GM23338 (cell line): ENCODE measurements at regions not wholly inside any gene's neighbourhood (a gene's known extent, or its start where the extent isn't known, plus 50 kb on each side); places are given as distances from the start of the nearest gene placed in this dataset.

ENCODE experiments used
- ATAC-seq: fragments of 200-7000 bp; cut with Tn5 transposase; 3 replicates; pipeline ENCODE4 v1.9.1; 2020
- DNase-seq: peaks from one replicate; pipeline ENCODE4 v3.0.0-alpha.2; 2015; ENCODE audit warnings: low spot score
- H2AFZ ChIP-seq: fragments of 200-600 bp; sonication (generic); 2 replicates; pipeline ENCODE4 v1.8.0; 2016; ENCODE audit warnings: antibody characterized with exemption, mild to moderate bottlenecking, moderate library complexity
- H3F3A ChIP-seq: fragments of 200-600 bp; sonication (generic); replicated peaks from 2 replicates; pipeline ENCODE4 v1.8.0; 2017; ENCODE audit warnings: antibody characterized with exemption, mixed run types, low read depth
- H3K27ac ChIP-seq: fragments of 200-600 bp; sonication (generic); 2 replicates; pipeline ENCODE4 v1.6.1; 2016; ENCODE audit warnings: low read depth
- H3K27me3 ChIP-seq: fragments of 200-600 bp; sonication (generic); 2 replicates; pipeline ENCODE4 v1.8.0; 2016; ENCODE audit warnings: mild to moderate bottlenecking, mixed run types, moderate library complexity; ENCODE audit not compliant: insufficient read depth
- H3K36me3 ChIP-seq: fragments of 200-600 bp; sonication (generic); 2 replicates; pipeline ENCODE4 v1.8.0; 2016; ENCODE audit warnings: mild to moderate bottlenecking; ENCODE audit not compliant: insufficient read depth
- H3K4me1 ChIP-seq: fragments of 200-600 bp; sonication (generic); 2 replicates; pipeline ENCODE4 v1.8.0; 2016; ENCODE audit warnings: mild to moderate bottlenecking, moderate library complexity; ENCODE audit not compliant: insufficient read depth
- H3K4me2 ChIP-seq: fragments of 200-600 bp; sonication (generic); 2 replicates; pipeline ENCODE4 v1.7.1; 2017; ENCODE audit warnings: mixed run types
- H3K4me3 ChIP-seq: fragments of 200-600 bp; sonication (generic); 2 replicates; pipeline ENCODE4 v1.6.1; 2016; ENCODE audit warnings: mixed run types
- H3K79me2 ChIP-seq: fragments of 200-600 bp; sonication (generic); replicated peaks from 2 replicates; pipeline ENCODE4 v1.8.0; 2017; ENCODE audit warnings: mild to moderate bottlenecking; ENCODE audit not compliant: insufficient read depth
- H3K9me2 ChIP-seq: fragments of 200-600 bp; sonication (generic); 2 replicates; pipeline ENCODE4 v1.8.0; 2017; ENCODE audit not compliant: insufficient read depth
- H4K20me1 ChIP-seq: fragments of 200-600 bp; sonication (generic); replicated peaks from 2 replicates; pipeline ENCODE4 v1.8.0; 2017; ENCODE audit warnings: mild to moderate bottlenecking; ENCODE audit not compliant: insufficient read depth
- H3K27ac Mint-ChIP-seq: 2 replicates; pipeline ENCODE4 v1.8.0; 2020; ENCODE audit warnings: inconsistent platforms, mild to moderate bottlenecking, moderate library complexity, mixed read lengths
- H3K27me3 Mint-ChIP-seq: 3 replicates; pipeline ENCODE4 v1.8.0; 2022; ENCODE audit warnings: low read depth, mild to moderate bottlenecking, moderate library complexity, mixed read lengths, inconsistent platforms; ENCODE audit not compliant: insufficient read depth, poor library complexity
- H3K36me3 Mint-ChIP-seq: 3 replicates; pipeline ENCODE4 v1.8.0; 2021; ENCODE audit warnings: low read depth, mild to moderate bottlenecking, inconsistent platforms, moderate library complexity, mixed read lengths
- H3K4me1 Mint-ChIP-seq: 3 replicates; pipeline ENCODE4 v1.8.0; 2020; ENCODE audit warnings: mild to moderate bottlenecking, inconsistent platforms, mixed read lengths
- H3K4me3 Mint-ChIP-seq: 3 replicates; pipeline ENCODE4 v1.8.0; 2021; ENCODE audit warnings: moderate library complexity, mild to moderate bottlenecking, inconsistent platforms, mixed read lengths
- H3K9me3 Mint-ChIP-seq: 3 replicates; pipeline ENCODE4 v1.8.0; 2020; ENCODE audit warnings: moderate library complexity, mild to moderate bottlenecking, inconsistent platforms, mixed read lengths
- CREB1 ChIP-seq: fragments of 250-450 bp; sonication (Bioruptor Pico); IDR thresholded peaks from 2 replicates; pipeline ENCODE4 v1.5.0; 2020; ENCODE audit warnings: low read depth, mild to moderate bottlenecking, moderate library complexity
- EZH2 ChIP-seq: fragments of 200-600 bp; sonication (generic); IDR thresholded peaks from one replicate; pipeline ENCODE4 v1.8.0; 2017; ENCODE audit warnings: antibody characterized with exemption, mild to moderate bottlenecking, low read depth; ENCODE audit not compliant: unreplicated experiment
- EZH2phosphoT487 ChIP-seq: fragments of 200-600 bp; sonication (generic); IDR thresholded peaks from one replicate; pipeline ENCODE4 v1.8.1; 2018; ENCODE audit warnings: antibody characterized with exemption; ENCODE audit not compliant: unreplicated experiment
- NANOG ChIP-seq: IDR thresholded peaks from 2 replicates; pipeline ENCODE4 v1.6.1; 2016; ENCODE audit warnings: antibody characterized with exemption, borderline replicate concordance
- ZNF114 ChIP-seq: fragments of 250-450 bp; sonication (Bioruptor Pico); IDR thresholded peaks from 2 replicates; pipeline ENCODE4 v1.5.0; 2020; ENCODE audit warnings: mild to moderate bottlenecking, moderate library complexity
- ZNF331 ChIP-seq: fragments of 250-450 bp; sonication (Bioruptor Pico); IDR thresholded peaks from 2 replicates; pipeline ENCODE4 v1.5.0; 2020; ENCODE audit warnings: low read depth, mild to moderate bottlenecking, moderate library complexity
- TF ChIP-seq, protein P1 (sequence below), 2 experiments: fragments of 200-600 bp in 1 of 2; sonication (generic) in 1 of 2; conservative IDR thresholded peaks; 2 replicates each; pipeline versions ENCODE4 v1.5.1 to v1.6.1; 2016 to 2017; ENCODE audit warnings: antibody characterized with exemption in 2 of 2, low read depth in 2 of 2, mild to moderate bottlenecking in 2 of 2, moderate library complexity in 1 of 2
- TF ChIP-seq, protein P2 (sequence below): IDR thresholded peaks from 2 replicates; pipeline ENCODE4 v1.6.1; 2016; ENCODE audit warnings: antibody characterized with exemption
- TF ChIP-seq, protein P3 (sequence below): fragments of 250-450 bp; sonication (Bioruptor Pico); IDR thresholded peaks from 2 replicates; pipeline ENCODE4 v1.5.0; 2020; ENCODE audit warnings: mild to moderate bottlenecking, moderate library complexity

DNA sequence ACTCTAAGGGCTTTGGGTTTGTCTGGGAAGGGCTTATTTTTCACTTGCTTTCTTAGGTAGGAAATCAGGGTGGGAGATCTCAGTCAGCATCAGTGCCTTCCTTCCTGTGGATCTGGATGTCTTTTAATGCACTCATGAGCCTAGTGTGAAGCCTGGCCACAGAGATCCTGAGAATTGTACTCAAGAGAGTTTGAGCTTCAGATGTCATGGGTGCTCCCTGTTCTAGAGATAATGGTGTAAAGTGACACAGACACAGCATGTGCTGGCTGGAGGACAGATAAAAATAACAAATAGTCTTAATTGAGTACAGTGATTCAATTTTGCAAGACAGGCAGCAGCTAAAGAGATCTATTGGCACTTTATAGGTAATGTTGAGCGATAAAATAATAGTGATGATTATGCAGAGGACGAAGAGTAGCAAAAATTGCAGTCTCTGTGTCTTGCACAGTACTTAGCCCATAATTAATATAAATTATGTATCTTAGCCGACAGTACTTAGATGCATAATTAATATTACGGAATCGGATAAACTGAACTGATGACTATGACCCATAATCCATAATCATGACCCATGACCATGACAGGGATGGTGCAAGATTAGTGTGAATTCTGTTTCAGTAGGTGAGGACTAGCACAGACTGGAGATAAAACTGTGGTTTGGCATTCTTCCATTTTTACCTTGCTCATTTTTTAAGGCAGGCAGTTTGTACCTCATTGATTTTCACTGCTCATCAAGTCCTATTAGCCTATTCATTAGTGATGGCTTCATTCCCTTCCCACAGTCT is 408.7 kb upstream of the PIK3R1 start:
- Mint-ChIP-seq H3K4me3 (no peak overlapping the region), H3K27me3 (peaks cover 1% of the 10 kb centered on the region), H3K36me3 (peaks cover 17% of the 10 kb centered on the region; the same call in 1 of the 3 replicates), H3K27ac (0 out of 2 replicates have a peak overlapping the region, but pooled peaks have one; percentile 0), H3K9me3 (0 out of 3 replicates have a peak, but pooled peaks cover 3% of the 10 kb centered on the region), H3K4me1 (peaks cover 20% of the 10 kb centered on the region)
- Histone ChIP-seq H3K79me2 (peaks cover 4% of the 10 kb centered on the region; the same call in 1 of the 2 replicates), H3K27ac (peak overlapping the region; percentile 48; the same call in 1 of the 2 replicates), H4K20me1 (no peaks in the 10 kb centered on the region), H3K4me2 (0 out of 2 replicates have a peak overlapping the region, but pooled peaks have one; percentile 7), H3K27me3 (no peaks in the 10 kb centered on the region), H3F3A (no peaks in the 10 kb centered on the region), H3K4me1 (peaks cover 9% of the 10 kb centered on the region; the same call in 1 of the 2 replicates), H2AFZ (no peak overlapping the region), H3K36me3 (no peaks in the 10 kb centered on the region; the same call in 1 of the 2 replicates), H3K9me2 (0 out of 2 replicates have a peak, but pooled peaks cover 5% of the 10 kb centered on the region), H3K4me3 (no peak overlapping the region)
- DNase-seq (no peak), ATAC-seq (no peak; the same call in 2 of the 3 replicates)
- TF ChIP-seq, protein P1, sequence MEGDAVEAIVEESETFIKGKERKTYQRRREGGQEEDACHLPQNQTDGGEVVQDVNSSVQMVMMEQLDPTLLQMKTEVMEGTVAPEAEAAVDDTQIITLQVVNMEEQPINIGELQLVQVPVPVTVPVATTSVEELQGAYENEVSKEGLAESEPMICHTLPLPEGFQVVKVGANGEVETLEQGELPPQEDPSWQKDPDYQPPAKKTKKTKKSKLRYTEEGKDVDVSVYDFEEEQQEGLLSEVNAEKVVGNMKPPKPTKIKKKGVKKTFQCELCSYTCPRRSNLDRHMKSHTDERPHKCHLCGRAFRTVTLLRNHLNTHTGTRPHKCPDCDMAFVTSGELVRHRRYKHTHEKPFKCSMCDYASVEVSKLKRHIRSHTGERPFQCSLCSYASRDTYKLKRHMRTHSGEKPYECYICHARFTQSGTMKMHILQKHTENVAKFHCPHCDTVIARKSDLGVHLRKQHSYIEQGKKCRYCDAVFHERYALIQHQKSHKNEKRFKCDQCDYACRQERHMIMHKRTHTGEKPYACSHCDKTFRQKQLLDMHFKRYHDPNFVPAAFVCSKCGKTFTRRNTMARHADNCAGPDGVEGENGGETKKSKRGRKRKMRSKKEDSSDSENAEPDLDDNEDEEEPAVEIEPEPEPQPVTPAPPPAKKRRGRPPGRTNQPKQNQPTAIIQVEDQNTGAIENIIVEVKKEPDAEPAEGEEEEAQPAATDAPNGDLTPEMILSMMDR (conservative IDR thresholded peaks at IDR 0.05; ENCODE audit: low read depth in 2 of 2), result no peak
- TF ChIP-seq ZNF114, result no peak
- no peak for TF ChIP-seq ZNF331
- TF ChIP-seq CREB1, result no peak
- no peak for TF ChIP-seq EZH2phosphoT487
- no peak for TF ChIP-seq EZH2
- TF ChIP-seq, protein P2, sequence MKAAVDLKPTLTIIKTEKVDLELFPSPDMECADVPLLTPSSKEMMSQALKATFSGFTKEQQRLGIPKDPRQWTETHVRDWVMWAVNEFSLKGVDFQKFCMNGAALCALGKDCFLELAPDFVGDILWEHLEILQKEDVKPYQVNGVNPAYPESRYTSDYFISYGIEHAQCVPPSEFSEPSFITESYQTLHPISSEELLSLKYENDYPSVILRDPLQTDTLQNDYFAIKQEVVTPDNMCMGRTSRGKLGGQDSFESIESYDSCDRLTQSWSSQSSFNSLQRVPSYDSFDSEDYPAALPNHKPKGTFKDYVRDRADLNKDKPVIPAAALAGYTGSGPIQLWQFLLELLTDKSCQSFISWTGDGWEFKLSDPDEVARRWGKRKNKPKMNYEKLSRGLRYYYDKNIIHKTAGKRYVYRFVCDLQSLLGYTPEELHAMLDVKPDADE, result no peak
- no peak for TF ChIP-seq NANOG

DNA sequence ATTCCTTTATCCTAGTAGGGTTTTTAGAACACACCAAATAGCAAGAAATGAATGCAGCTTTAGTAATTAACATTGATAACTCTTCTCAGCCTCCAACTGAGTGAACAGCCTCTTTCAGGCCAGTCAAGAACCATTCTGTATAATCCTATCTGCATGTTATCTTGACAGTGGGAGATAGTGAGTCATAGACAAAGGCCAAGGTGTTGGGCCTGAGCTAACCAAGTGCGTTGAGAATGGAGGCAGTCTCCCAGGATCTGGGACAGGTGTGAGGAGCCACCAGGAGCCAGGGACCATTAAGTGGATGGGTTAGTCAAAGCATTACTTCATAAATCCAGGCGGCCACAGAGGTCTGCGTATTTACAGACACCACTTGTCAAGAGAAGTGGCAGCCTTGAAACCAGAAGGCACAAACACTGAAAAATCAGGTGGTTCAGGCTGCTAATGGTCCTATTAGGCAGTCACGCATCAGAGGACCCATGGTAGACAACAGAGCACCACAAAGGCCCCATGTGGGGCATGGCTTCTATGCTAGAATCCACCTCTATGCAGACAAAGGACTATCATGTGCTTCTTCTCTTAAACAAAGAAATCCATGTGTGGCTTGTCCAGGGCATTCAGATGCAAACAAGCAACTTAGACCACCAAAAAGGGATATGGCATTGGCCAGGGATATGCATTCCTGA is 409.7 kb upstream of the PIK3R1 start:
- Histone ChIP-seq H3K4me3 (no peak overlapping the region), H3K79me2 (no peaks in the 10 kb centered on the region), H3K4me2 (no peak overlapping the region), H2AFZ (no peak overlapping the region), H3K36me3 (no peaks in the 10 kb centered on the region; the same call in 1 of the 2 replicates), H3K4me1 (peaks cover 9% of the 10 kb centered on the region; the same call in 1 of the 2 replicates), H4K20me1 (no peaks in the 10 kb centered on the region), H3K27ac (peak overlapping the region; percentile 48; the same call in 1 of the 2 replicates), H3K27me3 (no peaks in the 10 kb centered on the region), H3K9me2 (0 out of 2 replicates have a peak, but pooled peaks cover 3% of the 10 kb centered on the region), H3F3A (no peaks in the 10 kb centered on the region)
- DNase-seq (no peak), ATAC-seq (peak; percentile 95)
- peaks cover 1% of the 10 kb centered on the region for H3K27me3 Mint-ChIP-seq
- peaks cover 17% of the 10 kb centered on the region; the same call in 1 of the 3 replicates for H3K36me3 Mint-ChIP-seq
- H3K4me1 Mint-ChIP-seq, result peaks cover 18% of the 10 kb centered on the region
- H3K9me3 Mint-ChIP-seq, result peaks cover 3% of the 10 kb centered on the region; the same call in 1 of the 3 replicates
- peak overlapping the region; percentile 46; the same call in 1 of the 2 replicates for H3K27ac Mint-ChIP-seq
- H3K4me3 Mint-ChIP-seq, result no peak overlapping the region
- TF ChIP-seq EZH2 (no peak), NANOG (no peak), ZNF114 (0 out of 2 replicates have a peak, but pooled peaks have one; percentile 32)
- TF ChIP-seq, protein P3, sequence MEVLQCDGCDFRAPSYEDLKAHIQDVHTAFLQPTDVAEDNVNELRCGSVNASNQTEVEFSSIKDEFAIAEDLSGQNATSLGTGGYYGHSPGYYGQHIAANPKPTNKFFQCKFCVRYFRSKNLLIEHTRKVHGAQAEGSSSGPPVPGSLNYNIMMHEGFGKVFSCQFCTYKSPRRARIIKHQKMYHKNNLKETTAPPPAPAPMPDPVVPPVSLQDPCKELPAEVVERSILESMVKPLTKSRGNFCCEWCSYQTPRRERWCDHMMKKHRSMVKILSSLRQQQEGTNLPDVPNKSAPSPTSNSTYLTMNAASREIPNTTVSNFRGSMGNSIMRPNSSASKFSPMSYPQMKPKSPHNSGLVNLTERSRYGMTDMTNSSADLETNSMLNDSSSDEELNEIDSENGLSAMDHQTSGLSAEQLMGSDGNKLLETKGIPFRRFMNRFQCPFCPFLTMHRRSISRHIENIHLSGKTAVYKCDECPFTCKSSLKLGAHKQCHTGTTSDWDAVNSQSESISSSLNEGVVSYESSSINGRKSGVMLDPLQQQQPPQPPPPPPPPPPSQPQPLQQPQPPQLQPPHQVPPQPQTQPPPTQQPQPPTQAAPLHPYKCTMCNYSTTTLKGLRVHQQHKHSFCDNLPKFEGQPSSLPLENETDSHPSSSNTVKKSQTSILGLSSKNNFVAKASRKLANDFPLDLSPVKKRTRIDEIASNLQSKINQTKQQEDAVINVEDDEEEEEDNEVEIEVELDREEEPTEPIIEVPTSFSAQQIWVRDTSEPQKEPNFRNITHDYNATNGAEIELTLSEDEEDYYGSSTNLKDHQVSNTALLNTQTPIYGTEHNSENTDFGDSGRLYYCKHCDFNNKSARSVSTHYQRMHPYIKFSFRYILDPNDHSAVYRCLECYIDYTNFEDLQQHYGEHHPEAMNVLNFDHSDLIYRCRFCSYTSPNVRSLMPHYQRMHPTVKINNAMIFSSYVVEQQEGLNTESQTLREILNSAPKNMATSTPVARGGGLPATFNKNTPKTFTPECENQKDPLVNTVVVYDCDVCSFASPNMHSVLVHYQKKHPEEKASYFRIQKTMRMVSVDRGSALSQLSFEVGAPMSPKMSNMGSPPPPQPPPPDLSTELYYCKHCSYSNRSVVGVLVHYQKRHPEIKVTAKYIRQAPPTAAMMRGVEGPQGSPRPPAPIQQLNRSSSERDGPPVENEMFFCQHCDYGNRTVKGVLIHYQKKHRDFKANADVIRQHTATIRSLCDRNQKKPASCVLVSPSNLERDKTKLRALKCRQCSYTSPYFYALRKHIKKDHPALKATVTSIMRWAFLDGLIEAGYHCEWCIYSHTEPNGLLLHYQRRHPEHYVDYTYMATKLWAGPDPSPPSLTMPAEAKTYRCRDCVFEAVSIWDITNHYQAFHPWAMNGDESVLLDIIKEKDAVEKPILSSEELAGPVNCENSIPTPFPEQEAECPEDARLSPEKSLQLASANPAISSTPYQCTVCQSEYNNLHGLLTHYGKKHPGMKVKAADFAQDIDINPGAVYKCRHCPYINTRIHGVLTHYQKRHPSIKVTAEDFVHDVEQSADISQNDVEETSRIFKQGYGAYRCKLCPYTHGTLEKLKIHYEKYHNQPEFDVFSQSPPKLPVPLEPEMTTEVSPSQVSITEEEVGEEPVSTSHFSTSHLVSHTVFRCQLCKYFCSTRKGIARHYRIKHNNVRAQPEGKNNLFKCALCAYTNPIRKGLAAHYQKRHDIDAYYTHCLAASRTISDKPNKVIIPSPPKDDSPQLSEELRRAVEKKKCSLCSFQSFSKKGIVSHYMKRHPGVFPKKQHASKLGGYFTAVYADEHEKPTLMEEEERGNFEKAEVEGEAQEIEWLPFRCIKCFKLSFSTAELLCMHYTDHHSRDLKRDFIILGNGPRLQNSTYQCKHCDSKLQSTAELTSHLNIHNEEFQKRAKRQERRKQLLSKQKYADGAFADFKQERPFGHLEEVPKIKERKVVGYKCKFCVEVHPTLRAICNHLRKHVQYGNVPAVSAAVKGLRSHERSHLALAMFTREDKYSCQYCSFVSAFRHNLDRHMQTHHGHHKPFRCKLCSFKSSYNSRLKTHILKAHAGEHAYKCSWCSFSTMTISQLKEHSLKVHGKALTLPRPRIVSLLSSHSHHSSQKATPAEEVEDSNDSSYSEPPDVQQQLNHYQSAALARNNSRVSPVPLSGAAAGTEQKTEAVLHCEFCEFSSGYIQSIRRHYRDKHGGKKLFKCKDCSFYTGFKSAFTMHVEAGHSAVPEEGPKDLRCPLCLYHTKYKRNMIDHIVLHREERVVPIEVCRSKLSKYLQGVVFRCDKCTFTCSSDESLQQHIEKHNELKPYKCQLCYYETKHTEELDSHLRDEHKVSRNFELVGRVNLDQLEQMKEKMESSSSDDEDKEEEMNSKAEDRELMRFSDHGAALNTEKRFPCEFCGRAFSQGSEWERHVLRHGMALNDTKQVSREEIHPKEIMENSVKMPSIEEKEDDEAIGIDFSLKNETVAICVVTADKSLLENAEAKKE (CRISPR knock-in tag), result peak; percentile 89
